Peyer's patch (tissue), 4 donors: ENCODE measurements at regions not wholly inside any gene's neighbourhood (a gene's known extent, or its start where the extent isn't known, plus 50 kb on each side); places are given as distances from the start of the nearest gene placed in this dataset.
"Not testable (repeated sequence)": the region's sequence is repeated elsewhere in the genome, so short reads cannot be mapped to it uniquely, and the experiment has no call there.

ENCODE experiments used
- DNase-seq, 3 donors: peaks; one replicate each; pipeline ENCODE4 v3.0.0-alpha.2; 2017 to 2019
- H3K27ac ChIP-seq, 4 donors: fragments of 200-600 bp; sonication (generic); one replicate each; pipeline ENCODE4 v1.5.1; 2016 to 2019
- H3K27me3 ChIP-seq, 2 donors: fragments of 200-600 bp; sonication (generic); one replicate each; pipeline ENCODE4 v1.5.1; 2019
- H3K36me3 ChIP-seq, 3 donors: fragments of 200-600 bp; sonication (generic); one replicate each; pipeline ENCODE4 v1.5.1; 2016 to 2019
- H3K4me1 ChIP-seq, 4 donors: fragments of 200-600 bp; sonication (generic); one replicate each; pipeline ENCODE4 v1.5.1; 2016 to 2019
- H3K4me3 ChIP-seq, 4 donors: fragments of 200-600 bp; sonication (generic); 1 replicate in 3 of 4; 2 replicates in 1 of 4; pipeline ENCODE4 v1.5.1; 2016 to 2019; ENCODE audit warnings: mild to moderate bottlenecking in 1 of 4
- H3K9me3 ChIP-seq, 4 donors: fragments of 200-600 bp; sonication (generic); one replicate each; pipeline ENCODE4 v1.5.1; 2016 to 2019; ENCODE audit warnings: mild to moderate bottlenecking in 1 of 4
- CTCF ChIP-seq, 6 experiments: fragments of 450-650 bp in 4 of 6; fragments of 200-600 bp in 2 of 6; sonication (generic) in 1 of 6; IDR thresholded peaks; one replicate each; pipeline ENCODE4 v1.5.1; 2017 to 2019; ENCODE audit warnings: antibody characterized with exemption in 6 of 6, mild to moderate bottlenecking in 3 of 6, moderate library complexity in 1 of 6
- POLR2A ChIP-seq, 2 donors: fragments of 450-650 bp; IDR thresholded peaks; one replicate each; pipeline ENCODE4 v1.5.1; 2017; ENCODE audit warnings: antibody characterized with exemption in 2 of 2, mild to moderate bottlenecking in 2 of 2, moderate library complexity in 2 of 2

- Histone ChIP-seq H3K27me3 (no peaks in the 10 kb centered on the region), H3K36me3 (no peaks in the 10 kb centered on the region), H3K4me1 (no peaks in the 10 kb centered on the region), H3K9me3 (no peaks in the 10 kb centered on the region), H3K27ac (no peak overlapping the region), H3K4me3 (no peak overlapping the region)
- DNase-seq: no peak
- TF ChIP-seq CTCF (IDR thresholded peaks at IDR 0.05) (no peak), POLR2A (IDR thresholded peaks at IDR 0.05) (no peak)
These were observed 180.5 kb upstream of the ZNF469 start for GRCh38 chr16:88202207-88202745.

GRCh38 chr16:88202856-88203681 is 179.7 kb upstream of the ZNF469 start:
- not testable (repeated sequence) for H3K9me3 ChIP-seq, H3K4me1 ChIP-seq, DNase-seq, H3K36me3 ChIP-seq, H3K4me3 ChIP-seq, H3K27ac ChIP-seq, H3K27me3 ChIP-seq

- H3K36me3 ChIP-seq, DNase-seq, H3K27ac ChIP-seq, H3K4me3 ChIP-seq, H3K4me1 ChIP-seq, H3K9me3 ChIP-seq, H3K27me3 ChIP-seq: not testable (repeated sequence)
These were observed 178.3 kb upstream of the ZNF469 start for GRCh38 chr16:88204131-88205110.

- not testable (repeated sequence) for H3K9me3 ChIP-seq, H3K4me1 ChIP-seq, H3K27me3 ChIP-seq, H3K36me3 ChIP-seq, DNase-seq, H3K27ac ChIP-seq, H3K4me3 ChIP-seq
These were observed 177.3 kb upstream of the ZNF469 start for GRCh38 chr16:88205482-88205881.

- H3K36me3 ChIP-seq, H3K4me1 ChIP-seq, H3K9me3 ChIP-seq, DNase-seq, H3K27me3 ChIP-seq, H3K4me3 ChIP-seq, H3K27ac ChIP-seq: not testable (repeated sequence)
These were observed 176.8 kb upstream of the ZNF469 start for GRCh38 chr16:88206006-88206405.

GRCh38 chr16:88206516-88206915 is 176.2 kb upstream of the ZNF469 start:
- DNase-seq, H3K4me3 ChIP-seq, H3K9me3 ChIP-seq, H3K36me3 ChIP-seq, H3K27me3 ChIP-seq, H3K27ac ChIP-seq, H3K4me1 ChIP-seq: not testable (repeated sequence)

- TF ChIP-seq POLR2A (IDR thresholded peaks at IDR 0.05) (no peak), CTCF (IDR thresholded peaks at IDR 0.05) (no peak)
- Histone ChIP-seq H3K27ac (no peak overlapping the region), H3K4me3 (no peak overlapping the region), H3K36me3 (no peaks in the 10 kb centered on the region), H3K9me3 (no peaks in the 10 kb centered on the region), H3K27me3 (no peaks in the 10 kb centered on the region), H3K4me1 (no peaks in the 10 kb centered on the region)
- DNase-seq: peak in 1 of 3 donors; percentile 3
These were observed 174.6 kb upstream of the ZNF469 start for GRCh38 chr16:88208112-88208511.

- not testable (repeated sequence) for H3K4me1 ChIP-seq, H3K4me3 ChIP-seq, H3K27me3 ChIP-seq, DNase-seq, H3K36me3 ChIP-seq, H3K27ac ChIP-seq, H3K9me3 ChIP-seq
These were observed 174.0 kb upstream of the ZNF469 start for GRCh38 chr16:88208776-88209175.

GRCh38 chr16:88209579-88209978 is 173.2 kb upstream of the ZNF469 start:
- DNase-seq, H3K9me3 ChIP-seq, H3K4me1 ChIP-seq, H3K27me3 ChIP-seq, H3K36me3 ChIP-seq, H3K4me3 ChIP-seq, H3K27ac ChIP-seq: not testable (repeated sequence)

GRCh38 chr16:88213937-88214336 is 168.8 kb upstream of the ZNF469 start:
- not testable (repeated sequence) for DNase-seq, H3K9me3 ChIP-seq, H3K27ac ChIP-seq, H3K27me3 ChIP-seq, H3K36me3 ChIP-seq, H3K4me3 ChIP-seq, H3K4me1 ChIP-seq

- H3K4me1 ChIP-seq, H3K4me3 ChIP-seq, H3K36me3 ChIP-seq, H3K27me3 ChIP-seq, H3K9me3 ChIP-seq, H3K27ac ChIP-seq: not testable (repeated sequence)
- DNase-seq: peak in 1 of 3 donors; percentile 20
These were observed 161.6 kb upstream of the ZNF469 start for GRCh38 chr16:88221001-88221761.

- H3K4me3 ChIP-seq, H3K27me3 ChIP-seq, DNase-seq, H3K9me3 ChIP-seq, H3K36me3 ChIP-seq, H3K4me1 ChIP-seq, H3K27ac ChIP-seq: not testable (repeated sequence)
These were observed 159.1 kb upstream of the ZNF469 start for GRCh38 chr16:88223696-88224095.
